RWPE1 (cell line): ENCODE measurements at regions not wholly inside any gene's neighbourhood (a gene's known extent, or its start where the extent isn't known, plus 50 kb on each side); places are given as distances from the start of the nearest gene placed in this dataset.
"Not testable (repeated sequence)": the region's sequence is repeated elsewhere in the genome, so short reads cannot be mapped to it uniquely, and the experiment has no call there.

Experiments used
- CTCF ChIA-PET: fragments of 350-600 bp; sonication (Branson Sonifier 250); formaldehyde crosslinking; extraction: SDS; loops from one replicate; lab custom pipeline; 2021; lab: Yijun Ruan, JAX
- POLR2A ChIA-PET: fragments of 400-600 bp; formaldehyde crosslinking; extraction: SDS; loops from one replicate; lab custom pipeline; 2020; ENCODE audit warnings: antibody characterized with exemption; ENCODE audit not compliant: low non-redundant PET; lab: Yijun Ruan, JAX
- DNase-seq: peaks from one replicate; pipeline ENCODE4 v3.0.0; 2012; ENCODE audit warnings: low spot score
- H3K27ac ChIP-seq: fragments of 450-650 bp; 2 replicates; pipeline ENCODE4 v1.5.1; 2017
- CTCF ChIP-seq: fragments of 450-650 bp; conservative IDR thresholded peaks from 2 replicates; pipeline ENCODE4 v1.5.1; 2017; ENCODE audit warnings: low read depth, mild to moderate bottlenecking

GRCh38 chr7:84714765-84715164 lies 472.1 kb downstream of the SEMA3D start:
- H3K27ac ChIP-seq, result no peak overlapping the region
- POLR2A ChIA-PET, result no interaction called here
- no peak for TF ChIP-seq CTCF
- CTCF ChIA-PET, result no interaction called here
- no peak for DNase-seq

- no peak for TF ChIP-seq CTCF
- ChIA-PET POLR2A (no interaction called here), CTCF (interaction anchor here (0.6 kb wide), 1 partner anchor 227 kb away, joined by 5 read pairs; no protein-coding TSS in a partner anchor)
- DNase-seq, result no peak
- H3K27ac ChIP-seq, result no peak overlapping the region
Observed at GRCh38 chr7:84712374-84713121, 474.3 kb downstream of the SEMA3D start.

GRCh38 chr7:84710538-84710937 lies 476.3 kb downstream of the SEMA3D start:
- DNase-seq, H3K27ac ChIP-seq, POLR2A ChIA-PET, CTCF ChIA-PET: not testable (repeated sequence)

GRCh38 chr7:84705706-84706105 lies 481.1 kb downstream of the SEMA3D start:
- H3K27ac ChIP-seq, result no peak overlapping the region
- no peak for TF ChIP-seq CTCF
- no peak for DNase-seq
- POLR2A ChIA-PET, result no interaction called here
- CTCF ChIA-PET, result interaction anchor here (0.8 kb wide), 1 partner anchor 18 kb away, joined by 3 read pairs; no protein-coding TSS in a partner anchor

GRCh38 chr7:84705079-84705478 lies 481.8 kb downstream of the SEMA3D start:
- no peak overlapping the region for H3K27ac ChIP-seq
- no peak for TF ChIP-seq CTCF
- POLR2A ChIA-PET, result no interaction called here
- CTCF ChIA-PET, result interaction anchor here (0.8 kb wide), 1 partner anchor 17 kb away, joined by 3 read pairs; no protein-coding TSS in a partner anchor
- DNase-seq, result no peak

GRCh38 chr7:84704380-84704779 lies 482.5 kb downstream of the SEMA3D start:
- no peak for TF ChIP-seq CTCF
- no peak for DNase-seq
- H3K27ac ChIP-seq, result no peak overlapping the region
- ChIA-PET CTCF (no interaction called here), POLR2A (no interaction called here)

- H3K27ac ChIP-seq, result no peak overlapping the region
- ChIA-PET CTCF (interaction anchor here (0.6 kb wide), 1 partner anchor 22 kb away, joined by 3 read pairs; no protein-coding TSS in a partner anchor), POLR2A (no interaction called here)
- no peak for DNase-seq
- TF ChIP-seq CTCF, result no peak
Observed at GRCh38 chr7:84701524-84702306, 485.1 kb downstream of the SEMA3D start.
